ENCODE measurements at regions not wholly inside any gene's neighbourhood (a gene's known extent, or its start where the extent isn't known, plus 50 kb on each side); places are given as distances from the start of the nearest gene placed in this dataset.

- TF ChIP-seq CTCF (IDR thresholded peaks at IDR 0.05) = no peak
- no peak for TF ChIP-seq POLR2A (IDR thresholded peaks at IDR 0.05; ENCODE audit: low read length)
- TF ChIP-seq EP300 (IDR thresholded peaks at IDR 0.05) = no peak
- TF ChIP-seq MYC (IDR thresholded peaks at IDR 0.05; ENCODE audit: borderline replicate concordance, low read length) = no peak
- no peak for TF ChIP-seq REST (IDR thresholded peaks at IDR 0.05)
- TF ChIP-seq GATA3 (IDR thresholded peaks at IDR 0.05; ENCODE audit: borderline replicate concordance) = no peak
- no peak for TF ChIP-seq CEBPB (IDR thresholded peaks at IDR 0.05)
- TF ChIP-seq, protein P1, sequence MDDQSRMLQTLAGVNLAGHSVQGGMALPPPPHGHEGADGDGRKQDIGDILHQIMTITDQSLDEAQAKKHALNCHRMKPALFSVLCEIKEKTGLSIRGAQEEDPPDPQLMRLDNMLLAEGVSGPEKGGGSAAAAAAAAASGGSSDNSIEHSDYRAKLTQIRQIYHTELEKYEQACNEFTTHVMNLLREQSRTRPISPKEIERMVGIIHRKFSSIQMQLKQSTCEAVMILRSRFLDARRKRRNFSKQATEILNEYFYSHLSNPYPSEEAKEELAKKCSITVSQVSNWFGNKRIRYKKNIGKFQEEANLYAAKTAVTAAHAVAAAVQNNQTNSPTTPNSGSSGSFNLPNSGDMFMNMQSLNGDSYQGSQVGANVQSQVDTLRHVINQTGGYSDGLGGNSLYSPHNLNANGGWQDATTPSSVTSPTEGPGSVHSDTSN (IDR thresholded peaks at IDR 0.05) = no peak
- TF ChIP-seq HDAC2 (IDR thresholded peaks at IDR 0.05) = no peak
- no peak for TF ChIP-seq MAX (IDR thresholded peaks at IDR 0.05)
- no peak for TF ChIP-seq CHD4 (IDR thresholded peaks at IDR 0.05; ENCODE audit: borderline replicate concordance)
Observed at GRCh38 chr3:18112674-18113375, 312.3 kb downstream of the SATB1 start.

Measured in A549 (cell line).